H9 (cell line): ENCODE measurements at regions not wholly inside any gene's neighbourhood (a gene's known extent, or its start where the extent isn't known, plus 50 kb on each side); places are given as distances from the start of the nearest gene placed in this dataset.
A peak's percentile ranks its signal among the peaks of the same experiment; 100 is the strongest.

Experiments used
- DNase-seq: peaks from one replicate; pipeline ENCODE4 v3.0.0-alpha.2; 2017
- H2AFZ ChIP-seq: one replicate; pipeline ENCODE4 v1.6.1; 2013; ENCODE audit warnings: mild to moderate bottlenecking, low read length, control low read depth, moderate library complexity
- H2AK5ac ChIP-seq: 2 replicates; pipeline ENCODE4 v1.6.1; 2013; ENCODE audit warnings: low read length, control low read depth, mixed read lengths; ENCODE audit not compliant: insufficient read length
- H2BK120ac ChIP-seq: one replicate; pipeline ENCODE4 v1.6.1; 2013; ENCODE audit warnings: low read depth, mild to moderate bottlenecking, low read length, control low read depth, inconsistent platforms; ENCODE audit not compliant: poor library complexity, severe bottlenecking
- H2BK12ac ChIP-seq: 2 replicates; pipeline ENCODE4 v1.6.1; 2013; ENCODE audit warnings: low read length, control low read depth, mixed read lengths, low read depth; ENCODE audit not compliant: insufficient read length
- H2BK15ac ChIP-seq: 2 replicates; pipeline ENCODE4 v1.6.1; 2013; ENCODE audit warnings: low read depth, low read length, control low read depth
- H2BK20ac ChIP-seq: one replicate; pipeline ENCODE4 v1.6.1; 2013; ENCODE audit warnings: low read depth, mild to moderate bottlenecking, low read length, control low read depth, inconsistent platforms; ENCODE audit not compliant: poor library complexity, severe bottlenecking
- H2BK5ac ChIP-seq: 2 replicates; pipeline ENCODE4 v1.6.1; 2013; ENCODE audit warnings: low read length, control low read depth, mixed read lengths; ENCODE audit not compliant: insufficient read length
- H3K14ac ChIP-seq: 2 replicates; pipeline ENCODE4 v1.6.1; 2013; ENCODE audit warnings: low read length, control low read depth; ENCODE audit not compliant: insufficient read depth
- H3K18ac ChIP-seq: 2 replicates; pipeline ENCODE4 v1.6.1; 2013; ENCODE audit warnings: low read depth, mild to moderate bottlenecking, mixed read lengths, low read length, control low read depth; ENCODE audit not compliant: insufficient read length
- H3K23ac ChIP-seq: 2 replicates; pipeline ENCODE4 v1.6.1; 2013; ENCODE audit warnings: low read length, control low read depth, mixed read lengths, low read depth; ENCODE audit not compliant: insufficient read length
- H3K23me2 ChIP-seq: 2 replicates; pipeline ENCODE4 v1.6.1; 2013; ENCODE audit warnings: low read depth, mild to moderate bottlenecking, mixed read lengths, low read length, control low read depth; ENCODE audit not compliant: insufficient read length, poor library complexity, severe bottlenecking
- H3K27ac ChIP-seq: 2 replicates; pipeline ENCODE4 v1.5.1; 2013; ENCODE audit warnings: low read length, control low read depth, mixed read lengths, low read depth; ENCODE audit not compliant: insufficient read length
- H3K27me3 ChIP-seq: 2 replicates; pipeline ENCODE4 v1.6.1; 2013; ENCODE audit warnings: low read length, control low read depth, inconsistent platforms; ENCODE audit not compliant: insufficient read depth
- H3K4ac ChIP-seq: 2 replicates; pipeline ENCODE4 v1.6.1; 2013; ENCODE audit warnings: low read depth, mild to moderate bottlenecking, control low read depth, inconsistent platforms, low read length, moderate library complexity
- H3K4me1 ChIP-seq: 2 replicates; pipeline ENCODE4 v1.6.1; 2013; ENCODE audit warnings: low read length, control low read depth, inconsistent platforms; ENCODE audit not compliant: insufficient read depth
- H3K4me2 ChIP-seq: 2 replicates; pipeline ENCODE4 v1.6.1; 2013; ENCODE audit warnings: low read length, control low read depth, mixed read lengths; ENCODE audit not compliant: insufficient read length, insufficient read depth
- H3K56ac ChIP-seq: 2 replicates; pipeline ENCODE4 v1.6.1; 2013; ENCODE audit warnings: low read depth, mild to moderate bottlenecking, mixed read lengths, low read length, control low read depth; ENCODE audit not compliant: insufficient read length
- H3K79me1 ChIP-seq: 2 replicates; pipeline ENCODE4 v1.6.1; 2013; ENCODE audit warnings: low read depth, mild to moderate bottlenecking, moderate library complexity, low read length, control low read depth, inconsistent platforms; ENCODE audit not compliant: insufficient read depth, poor library complexity, severe bottlenecking
- H3K79me2 ChIP-seq: 2 replicates; pipeline ENCODE4 v1.6.1; 2013; ENCODE audit warnings: low read length, control low read depth, inconsistent platforms; ENCODE audit not compliant: insufficient read depth
- H3K9ac ChIP-seq: 2 replicates; pipeline ENCODE4 v1.6.1; 2013; ENCODE audit warnings: low read length, control low read depth, mixed read lengths; ENCODE audit not compliant: insufficient read length; ENCODE audit errors: extremely low read depth
- H3K9me3 ChIP-seq: one replicate; pipeline ENCODE4 v1.6.1; 2013; ENCODE audit warnings: low read depth, low read length, inconsistent platforms; ENCODE audit not compliant: control insufficient read depth
- H3T11ph ChIP-seq: one replicate; pipeline ENCODE4 v1.6.1; 2013; ENCODE audit warnings: mild to moderate bottlenecking, low read length, control low read depth, inconsistent platforms
- H4K20me1 ChIP-seq: one replicate; pipeline ENCODE4 v1.6.1; 2013; ENCODE audit not compliant: control insufficient read depth, insufficient read length, insufficient read depth
- H4K5ac ChIP-seq: 2 replicates; pipeline ENCODE4 v1.6.1; 2013; ENCODE audit warnings: low read depth, mild to moderate bottlenecking, mixed read lengths, low read length, control low read depth; ENCODE audit not compliant: insufficient read length
- H4K8ac ChIP-seq: replicated peaks from 2 replicates; pipeline ENCODE4 v1.6.1; 2013; ENCODE audit warnings: low read length, control low read depth, mixed read lengths, low read depth; ENCODE audit not compliant: insufficient read length
- H4K91ac ChIP-seq: 2 replicates; pipeline ENCODE4 v1.6.1; 2013; ENCODE audit warnings: low read depth, mild to moderate bottlenecking, moderate library complexity, mixed read lengths, low read length, control low read depth; ENCODE audit not compliant: insufficient read length
- H3K27ac Mint-ChIP-seq, 3 experiments: 2 replicates in 2 of 3; 3 replicates in 1 of 3; pipeline ENCODE4 v1.8.0; 2020 to 2021; ENCODE audit warnings: mixed read lengths in 3 of 3, mild to moderate bottlenecking in 1 of 3, moderate library complexity in 1 of 3
- H3K27me3 Mint-ChIP-seq: 2 replicates; pipeline ENCODE4 v1.8.0; 2021; ENCODE audit warnings: low read depth, mild to moderate bottlenecking, moderate library complexity, mixed read lengths
- H3K36me3 Mint-ChIP-seq, 3 experiments: 2 replicates in 2 of 3; 3 replicates in 1 of 3; pipeline ENCODE4 v1.8.0; 2020 to 2021; ENCODE audit warnings: low read depth in 3 of 3, mixed read lengths in 3 of 3; ENCODE audit not compliant: insufficient read depth in 1 of 3
- H3K4me1 Mint-ChIP-seq, 2 experiments: 2 replicates each; pipeline ENCODE4 v1.8.0; 2020; ENCODE audit warnings: mixed read lengths in 2 of 2
- H3K4me3 Mint-ChIP-seq, 2 experiments: 2 replicates in 1 of 2; 3 replicates in 1 of 2; pipeline ENCODE4 v1.8.0; 2020 to 2021; ENCODE audit warnings: mild to moderate bottlenecking in 2 of 2, mixed read lengths in 2 of 2, moderate library complexity in 1 of 2
- H3K9me3 Mint-ChIP-seq, 2 experiments: 2 replicates in 1 of 2; 3 replicates in 1 of 2; pipeline ENCODE4 v1.8.0; 2020; ENCODE audit warnings: mild to moderate bottlenecking in 2 of 2, mixed read lengths in 2 of 2, moderate library complexity in 1 of 2
- CTCF ChIP-seq: fragments of 200-600 bp; sonication (generic); conservative IDR thresholded peaks from 3 replicates; pipeline ENCODE4 v1.8.0; 2021; ENCODE audit warnings: antibody characterized with exemption, mild to moderate bottlenecking
- WGBS: extraction: QIAGEN DNeasy Blood & Tissue Kit; methylation state at CpG from one replicate; pipeline ENCODE4 v1.1.7; 2013; ENCODE audit warnings: missing lambda C conversion rate, low lambda C conversion rate, mixed read lengths; ENCODE audit not compliant: insufficient read length; ENCODE audit errors: extremely low coverage; 5-methylcytosine and 5-hydroxymethylcytosine counted together

DNA sequence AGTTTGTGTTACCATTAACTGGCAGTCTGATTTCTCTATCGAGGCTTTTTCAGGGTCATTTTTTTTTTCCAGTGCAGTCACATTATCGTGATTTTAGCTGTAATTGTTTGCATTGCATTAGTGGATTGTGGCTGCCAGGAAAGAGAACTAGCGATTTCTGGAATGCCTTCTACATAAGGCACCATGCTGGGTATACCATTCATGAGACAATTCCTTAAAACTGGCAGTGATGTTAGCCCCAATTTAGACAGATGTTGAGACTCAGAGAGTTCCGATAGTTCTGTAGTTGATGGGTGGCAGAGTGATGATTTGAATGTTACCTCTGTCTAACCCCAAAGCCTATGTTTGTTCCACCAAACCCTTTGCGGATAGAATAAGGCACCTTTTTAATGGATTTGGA is 175.4 kb upstream of the TENM3 start:
- Histone ChIP-seq H4K20me1 (no peaks in the 10 kb centered on the region), H3K9ac (no peak overlapping the region), H3K4me1 (peaks cover 4% of the 10 kb centered on the region; the same call in 1 of the 2 replicates), H3K79me1 (no peaks in the 10 kb centered on the region), H3K4me2 (no peak overlapping the region), H2BK12ac (no peak overlapping the region), H3K56ac (no peak overlapping the region), H2AFZ (no peak overlapping the region), H3K27ac (peak overlapping the region; percentile 56), H2BK20ac (peak overlapping the region; percentile 87), H2AK5ac (no peak overlapping the region), H3K27me3 (no peaks in the 10 kb centered on the region), H3T11ph (no peak overlapping the region), H3K4ac (no peak overlapping the region), H4K8ac (no peak overlapping the region), H4K91ac (no peak overlapping the region), H2BK15ac (no peak overlapping the region), H3K23me2 (no peaks in the 10 kb centered on the region), H3K79me2 (no peaks in the 10 kb centered on the region), H3K18ac (no peak overlapping the region), H3K23ac (no peak overlapping the region), H4K5ac (no peak overlapping the region), H3K9me3 (peaks cover 9% of the 10 kb centered on the region), H2BK120ac (no peak overlapping the region), H3K14ac (no peak overlapping the region; the same call in 1 of the 2 replicates), H2BK5ac (no peak overlapping the region)
- Mint-ChIP-seq H3K36me3 (peaks cover 0 to 9% (median 4%) of the 10 kb centered on the region in 3 experiments; a peak in 6 of 7 replicates), H3K4me1 (peaks cover 30 to 37% of the 10 kb centered on the region in 2 experiments), H3K27me3 (no peaks in the 10 kb centered on the region), H3K9me3 (peaks cover under 1 to 7% of the 10 kb centered on the region in 2 experiments; a peak in 3 of 5 replicates), H3K4me3 (no peak overlapping the region), H3K27ac (no peak overlapping the region)
- DNase-seq = no peak
- no peak for TF ChIP-seq CTCF
- WGBS = no CpG with 5 or more reads among the region's 5 CpGs
